HEK293T (cell line): ENCODE measurements at regions not wholly inside any gene's neighbourhood (a gene's known extent, or its start where the extent isn't known, plus 50 kb on each side); places are given as distances from the start of the nearest gene placed in this dataset.
"Not testable (repeated sequence)": the region's sequence is repeated elsewhere in the genome, so short reads cannot be mapped to it uniquely, and the experiment has no call there.

Experiments used
- CTCF ChIA-PET: fragments of 350-600 bp; formaldehyde crosslinking; extraction: SDS; loops from one replicate; lab custom pipeline; 2021; ENCODE audit warnings: antibody characterized with exemption, inconsistent platforms; lab: Yijun Ruan, JAX
- POLR2A ChIA-PET: fragments of 350-600 bp; formaldehyde crosslinking; extraction: SDS; loops from one replicate; lab custom pipeline; 2020; ENCODE audit warnings: antibody characterized with exemption, inconsistent platforms; lab: Yijun Ruan, JAX
- DNase-seq: peaks from one replicate; pipeline ENCODE4 v3.0.0; 2012; ENCODE audit warnings: mixed read lengths; ENCODE audit errors: extremely low spot score
- ARNT ChIP-seq: fragments of 450-650 bp; IDR thresholded peaks from 2 replicates; pipeline ENCODE4 v1.6.1; 2017; ENCODE audit warnings: mild to moderate bottlenecking
- BHLHE40 ChIP-seq: fragments of 450-650 bp; IDR thresholded peaks from 2 replicates; pipeline ENCODE4 v1.6.1; 2016; ENCODE audit warnings: mild to moderate bottlenecking, moderate library complexity, borderline replicate concordance
- CTBP1 ChIP-seq: fragments of 450-650 bp; IDR thresholded peaks from 2 replicates; pipeline ENCODE4 v1.6.1; 2016; ENCODE audit warnings: borderline replicate concordance
- ELF4 ChIP-seq: fragments of 450-650 bp; IDR thresholded peaks from 2 replicates; pipeline ENCODE4 v1.6.1; 2017; ENCODE audit warnings: antibody characterized with exemption
- FOXA1 ChIP-seq: fragments of 450-650 bp; IDR thresholded peaks from 2 replicates; pipeline ENCODE4 v1.6.1; 2016; ENCODE audit warnings: mild to moderate bottlenecking
- FOXK2 ChIP-seq: fragments of 450-650 bp; IDR thresholded peaks from 2 replicates; pipeline ENCODE4 v1.6.1; 2016; ENCODE audit warnings: mild to moderate bottlenecking
- FOXM1 ChIP-seq: fragments of 450-650 bp; IDR thresholded peaks from 2 replicates; pipeline ENCODE4 v1.6.1; 2017; ENCODE audit warnings: mild to moderate bottlenecking, borderline replicate concordance
- HDGF ChIP-seq: fragments of 450-650 bp; IDR thresholded peaks from 2 replicates; pipeline ENCODE4 v1.6.1; 2017; ENCODE audit warnings: antibody characterized with exemption, borderline replicate concordance
- L3MBTL2 ChIP-seq: fragments of 450-650 bp; conservative IDR thresholded peaks from 2 replicates; pipeline ENCODE4 v1.6.1; 2016; ENCODE audit warnings: mild to moderate bottlenecking
- LEF1 ChIP-seq: fragments of 450-650 bp; IDR thresholded peaks from 2 replicates; pipeline ENCODE4 v1.6.1; 2017; ENCODE audit warnings: mild to moderate bottlenecking, borderline replicate concordance
- NFRKB ChIP-seq: fragments of 450-650 bp; IDR thresholded peaks from 2 replicates; pipeline ENCODE4 v1.6.1; 2016; ENCODE audit warnings: mild to moderate bottlenecking, moderate library complexity
- SP1 ChIP-seq: fragments of 450-650 bp; IDR thresholded peaks from 2 replicates; pipeline ENCODE4 v1.6.1; 2017
- SUZ12 ChIP-seq: fragments of 450-650 bp; IDR thresholded peaks from 2 replicates; pipeline ENCODE4 v1.6.1; 2016; ENCODE audit warnings: mild to moderate bottlenecking
- TARDBP ChIP-seq: fragments of 450-650 bp; IDR thresholded peaks from 2 replicates; pipeline ENCODE4 v1.6.1; 2016
- ZNF384 ChIP-seq: fragments of 450-650 bp; IDR thresholded peaks from 2 replicates; pipeline ENCODE4 v1.6.1; 2016
- TF ChIP-seq, protein P1 (sequence below): fragments of 450-650 bp; IDR thresholded peaks from 2 replicates; pipeline ENCODE4 v1.6.1; 2016

DNA sequence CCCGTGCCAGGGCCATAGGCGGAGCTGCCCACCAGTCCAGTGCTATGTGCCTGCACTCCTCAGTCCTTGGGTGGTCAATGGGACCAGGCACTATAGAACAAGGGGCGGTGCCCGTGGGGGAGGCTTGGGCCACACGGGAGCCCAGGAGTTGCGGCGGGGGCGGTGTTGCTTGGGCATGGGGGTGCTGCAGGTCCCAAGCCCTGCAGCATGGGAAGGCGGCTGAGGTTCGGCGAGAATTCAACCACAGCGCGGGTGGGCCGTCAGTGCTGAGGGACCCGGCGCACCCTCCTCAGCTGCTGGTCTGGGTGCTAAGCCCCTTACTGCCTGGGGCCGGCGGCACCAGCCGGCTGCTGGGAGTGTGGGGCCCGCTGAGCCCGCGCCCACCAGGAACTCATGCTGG lies 242.2 kb upstream of the SGCG start:
- POLR2A ChIA-PET, result no interaction called here
- no peak for DNase-seq
- CTCF ChIA-PET, result no interaction called here
- TF ChIP-seq FOXK2, result no peak
- no peak for TF ChIP-seq BHLHE40
- TF ChIP-seq CTBP1, result no peak
- TF ChIP-seq HDGF, result no peak
- TF ChIP-seq ELF4, result no peak
- TF ChIP-seq, protein P1, sequence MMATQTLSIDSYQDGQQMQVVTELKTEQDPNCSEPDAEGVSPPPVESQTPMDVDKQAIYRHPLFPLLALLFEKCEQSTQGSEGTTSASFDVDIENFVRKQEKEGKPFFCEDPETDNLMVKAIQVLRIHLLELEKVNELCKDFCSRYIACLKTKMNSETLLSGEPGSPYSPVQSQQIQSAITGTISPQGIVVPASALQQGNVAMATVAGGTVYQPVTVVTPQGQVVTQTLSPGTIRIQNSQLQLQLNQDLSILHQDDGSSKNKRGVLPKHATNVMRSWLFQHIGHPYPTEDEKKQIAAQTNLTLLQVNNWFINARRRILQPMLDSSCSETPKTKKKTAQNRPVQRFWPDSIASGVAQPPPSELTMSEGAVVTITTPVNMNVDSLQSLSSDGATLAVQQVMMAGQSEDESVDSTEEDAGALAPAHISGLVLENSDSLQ, result no peak
- TF ChIP-seq SP1, result no peak

DNA sequence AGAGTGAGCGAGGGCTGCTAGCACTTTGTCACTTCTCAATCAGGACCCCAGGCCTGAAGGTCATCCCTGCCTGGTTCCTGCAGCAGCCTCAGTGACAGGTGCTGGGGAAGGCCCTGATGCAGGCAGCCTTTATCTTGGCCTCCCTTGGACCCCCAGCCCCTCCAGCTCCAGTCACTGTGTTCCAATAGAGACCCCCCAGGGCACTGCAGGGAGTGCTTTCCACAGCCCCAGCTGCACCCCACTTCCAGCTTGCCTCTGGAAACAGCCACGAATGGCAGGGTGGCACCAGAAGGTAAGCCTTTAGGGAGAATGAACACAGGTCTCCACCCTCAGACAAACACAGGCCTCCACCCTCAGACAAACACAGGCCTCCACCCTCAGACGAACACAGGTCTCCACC lies 241.6 kb upstream of the SGCG start:
- POLR2A ChIA-PET, result no interaction called here
- TF ChIP-seq L3MBTL2 (no peak), ZNF384 (no peak), TARDBP (no peak), ELF4 (no peak), BHLHE40 (no peak), HDGF (no peak), CTBP1 (no peak), FOXM1 (no peak), SUZ12 (no peak), ARNT (no peak), NFRKB (no peak), LEF1 (no peak)
- no peak for DNase-seq
- CTCF ChIA-PET, result no interaction called here

DNA sequence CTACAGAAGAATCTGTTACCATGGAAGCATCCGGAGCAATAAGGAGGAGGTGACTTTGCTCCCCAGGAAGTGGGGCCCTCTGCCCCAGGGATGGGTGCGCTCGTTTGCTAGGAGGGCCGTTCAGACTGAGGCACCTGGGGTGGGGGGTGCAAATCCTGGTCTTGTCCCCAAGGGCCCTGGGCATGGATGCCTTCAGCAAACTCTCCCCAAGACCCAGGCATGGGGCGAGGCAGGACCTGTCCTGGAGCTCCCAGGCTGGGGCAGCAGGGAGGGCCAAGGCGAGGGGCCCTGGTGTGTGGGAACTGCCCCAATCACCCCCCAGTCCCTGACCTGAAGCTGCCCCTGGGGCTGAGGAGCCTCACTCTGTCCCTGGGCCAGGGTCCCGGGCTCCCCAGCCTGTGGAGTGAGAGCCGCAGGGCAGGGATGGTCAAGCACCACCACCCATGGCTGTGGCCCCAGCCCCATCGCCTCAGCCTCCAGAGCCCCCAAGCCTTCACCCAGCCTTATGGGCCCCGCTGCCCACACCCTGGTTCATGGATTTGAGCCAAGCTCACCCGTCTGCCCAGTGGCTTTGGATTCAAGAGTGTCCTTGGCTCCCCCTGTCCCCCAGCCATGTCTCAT lies 240.6 kb upstream of the SGCG start:
- no peak for DNase-seq
- CTCF ChIA-PET, result no interaction called here
- POLR2A ChIA-PET, result no interaction called here
- no peak for TF ChIP-seq SP1
- TF ChIP-seq, protein P1, result no peak
- TF ChIP-seq HDGF, result no peak
- no peak for TF ChIP-seq CTBP1
- no peak for TF ChIP-seq L3MBTL2
- no peak for TF ChIP-seq SUZ12
- TF ChIP-seq FOXA1, result no peak

DNA sequence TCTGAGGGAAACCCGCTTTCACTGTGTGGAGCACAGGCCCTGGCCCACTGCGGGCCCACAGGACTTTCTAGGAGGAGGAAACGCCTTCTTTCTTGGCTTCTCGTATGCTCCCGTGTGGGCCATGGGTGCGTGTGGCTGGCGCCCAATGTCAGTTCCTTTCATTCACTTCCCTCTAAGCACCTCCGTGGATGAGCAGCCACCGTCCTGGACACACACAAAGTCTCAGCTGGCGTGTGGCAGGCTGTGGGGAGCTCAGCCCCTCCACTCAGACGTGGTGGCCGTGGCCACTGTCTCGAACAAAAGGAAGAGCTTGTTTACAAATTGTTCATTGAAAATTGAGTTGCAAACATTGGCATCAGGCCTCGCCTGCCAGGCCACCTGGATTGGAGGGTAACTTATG lies 240.0 kb upstream of the SGCG start:
- POLR2A ChIA-PET, result no interaction called here
- CTCF ChIA-PET, result no interaction called here

DNA sequence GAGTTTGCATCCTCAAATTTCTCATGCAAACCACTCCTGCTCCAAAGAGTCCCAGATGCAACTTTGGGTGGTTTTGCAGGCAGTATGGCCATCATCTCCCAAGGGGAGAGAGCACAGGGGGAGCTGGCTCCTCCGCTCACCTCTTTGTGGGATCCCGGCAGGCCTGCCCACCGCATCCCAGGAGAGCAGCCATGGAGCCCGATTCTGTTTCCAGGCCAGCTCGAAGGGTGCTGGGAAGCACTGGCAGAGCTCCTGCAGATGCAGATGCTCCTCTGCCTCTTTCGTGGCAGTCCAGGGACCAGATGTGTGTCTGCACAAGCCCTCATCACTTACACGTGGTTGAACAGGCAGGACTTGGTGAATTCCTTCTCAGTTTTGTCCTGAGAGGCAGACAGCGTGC lies 239.3 kb upstream of the SGCG start:
- POLR2A ChIA-PET, DNase-seq, CTCF ChIA-PET: not testable (repeated sequence)

More for the DNA sequence above, 240.0 kb upstream of the SGCG start:
- TF ChIP-seq BHLHE40 (no peak), TARDBP (no peak), FOXK2 (no peak), FOXA1 (no peak), LEF1 (no peak), ELF4 (no peak), ARNT (no peak), SUZ12 (no peak), NFRKB (no peak), SP1 (no peak), ZNF384 (no peak), L3MBTL2 (no peak)
- TF ChIP-seq, protein P1, result no peak
- DNase-seq, result no peak

DNA sequence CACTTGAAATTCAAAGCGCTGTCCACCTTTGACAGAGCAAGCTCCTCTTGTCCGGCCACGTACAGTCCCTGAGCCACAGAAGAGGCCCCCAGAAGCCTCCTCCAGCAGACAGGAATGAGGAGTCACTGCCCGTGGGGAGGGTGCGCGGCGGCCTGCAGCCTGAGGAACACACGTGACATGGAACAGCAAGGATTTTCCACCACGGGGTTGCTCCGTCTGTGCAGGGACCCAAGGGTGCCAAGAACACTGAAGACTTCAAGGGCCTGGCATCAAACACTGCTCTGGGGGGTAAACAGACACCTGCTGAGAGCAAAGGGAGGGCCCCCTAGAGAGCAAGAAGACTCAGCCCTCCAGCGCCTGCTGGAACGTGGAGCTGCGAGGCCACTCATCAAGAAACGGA lies 237.9 kb upstream of the SGCG start:
- DNase-seq, POLR2A ChIA-PET, CTCF ChIA-PET: not testable (repeated sequence)

DNA sequence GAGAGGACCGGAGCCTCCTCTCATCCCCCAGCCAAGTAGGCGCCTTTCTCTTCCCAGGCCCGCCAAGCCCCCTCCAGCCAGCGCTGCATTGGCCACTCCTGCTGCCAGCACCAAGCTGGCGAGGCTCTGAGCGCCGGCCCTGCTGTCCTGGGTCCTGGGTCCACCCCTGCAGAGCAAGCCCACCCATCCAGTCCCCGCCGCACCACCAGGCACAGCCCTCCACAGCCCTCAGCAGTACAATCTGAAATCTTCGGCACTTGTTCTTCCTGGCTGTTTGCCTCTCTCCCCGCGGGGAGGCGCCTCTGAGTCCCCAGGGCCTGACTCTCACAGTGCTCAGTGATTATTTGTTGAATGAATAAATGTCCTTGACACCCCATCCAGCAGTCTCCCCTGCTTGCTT lies 236.4 kb upstream of the SGCG start:
- DNase-seq, result no peak
- ChIA-PET CTCF (interaction anchor here (0.6 kb wide), 1 partner anchor 110 kb away, joined by 3 read pairs; no protein-coding TSS in a partner anchor), POLR2A (no interaction called here)
- no peak for TF ChIP-seq LEF1
